Cardiac fibroblast (primary cell): ENCODE measurements at regions not wholly inside any gene's neighbourhood (a gene's known extent, or its start where the extent isn't known, plus 50 kb on each side); places are given as distances from the start of the nearest gene placed in this dataset.

Experiments used
- DNase-seq, 2 donors: peaks; one replicate each; pipeline versions ENCODE4 v3.0.0 to v3.0.0-alpha.2; 2010; ENCODE audit warnings: low read depth in 2 of 2
- H3K4me3 ChIP-seq, 2 donors: replicated peaks in 1 of 2; 1 replicate in 1 of 2; 2 replicates in 1 of 2; pipeline ENCODE4 v1.5.1; 2011; ENCODE audit warnings: low read depth in 2 of 2, low read length in 2 of 2, mild to moderate bottlenecking in 2 of 2, moderate library complexity in 1 of 2
- TF ChIP-seq, protein P1 (sequence below): IDR thresholded peaks from one replicate; pipeline ENCODE4 v1.5.1; 2011; ENCODE audit warnings: low read depth, mild to moderate bottlenecking, low read length, inconsistent platforms

DNA sequence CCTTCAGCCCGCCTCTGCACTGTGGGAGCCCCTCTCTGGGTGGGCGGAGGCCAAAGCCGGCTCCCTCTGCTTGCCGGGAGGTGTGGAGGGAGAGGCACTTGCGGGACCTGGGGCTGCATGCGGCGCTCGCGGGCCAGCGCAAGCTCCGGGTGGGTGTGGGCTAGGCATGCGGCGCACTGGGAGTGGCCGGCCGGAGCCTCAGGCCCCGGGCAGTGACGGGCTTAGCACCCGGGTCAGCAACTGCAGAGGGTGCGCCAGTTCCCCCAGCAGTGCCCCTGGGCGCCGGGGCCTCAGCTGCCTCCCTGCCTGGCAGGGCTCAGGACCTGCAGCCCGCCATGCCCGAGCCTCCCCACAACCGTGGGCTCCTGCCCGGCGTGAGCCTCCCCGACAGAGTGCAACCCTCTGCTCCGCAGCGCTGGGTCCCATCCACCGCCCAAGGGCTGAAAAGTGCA, 98.9 kb upstream of the POU1F1 start:
- DNase-seq = no peak
- H3K4me3 ChIP-seq = no peak overlapping the region
- TF ChIP-seq, protein P1, sequence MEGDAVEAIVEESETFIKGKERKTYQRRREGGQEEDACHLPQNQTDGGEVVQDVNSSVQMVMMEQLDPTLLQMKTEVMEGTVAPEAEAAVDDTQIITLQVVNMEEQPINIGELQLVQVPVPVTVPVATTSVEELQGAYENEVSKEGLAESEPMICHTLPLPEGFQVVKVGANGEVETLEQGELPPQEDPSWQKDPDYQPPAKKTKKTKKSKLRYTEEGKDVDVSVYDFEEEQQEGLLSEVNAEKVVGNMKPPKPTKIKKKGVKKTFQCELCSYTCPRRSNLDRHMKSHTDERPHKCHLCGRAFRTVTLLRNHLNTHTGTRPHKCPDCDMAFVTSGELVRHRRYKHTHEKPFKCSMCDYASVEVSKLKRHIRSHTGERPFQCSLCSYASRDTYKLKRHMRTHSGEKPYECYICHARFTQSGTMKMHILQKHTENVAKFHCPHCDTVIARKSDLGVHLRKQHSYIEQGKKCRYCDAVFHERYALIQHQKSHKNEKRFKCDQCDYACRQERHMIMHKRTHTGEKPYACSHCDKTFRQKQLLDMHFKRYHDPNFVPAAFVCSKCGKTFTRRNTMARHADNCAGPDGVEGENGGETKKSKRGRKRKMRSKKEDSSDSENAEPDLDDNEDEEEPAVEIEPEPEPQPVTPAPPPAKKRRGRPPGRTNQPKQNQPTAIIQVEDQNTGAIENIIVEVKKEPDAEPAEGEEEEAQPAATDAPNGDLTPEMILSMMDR = no peak

DNA sequence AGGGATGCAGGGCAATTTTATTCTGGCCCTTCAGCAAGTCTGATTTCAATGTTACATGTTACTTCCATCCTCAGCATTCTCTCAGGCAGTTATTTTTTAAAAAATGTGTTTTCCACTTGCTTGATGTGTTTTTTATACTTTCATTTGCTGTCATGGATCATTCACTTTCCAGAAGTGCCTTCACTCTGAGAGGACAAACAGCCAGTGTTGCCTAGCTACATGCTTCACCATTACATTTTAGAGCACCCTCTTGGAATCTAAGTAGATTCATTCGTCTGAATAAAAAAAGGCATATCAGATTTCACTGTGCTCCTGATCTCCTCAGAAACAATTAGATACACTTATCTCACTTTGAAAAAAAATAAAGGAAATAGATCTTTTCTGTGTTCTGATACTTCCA, 93.6 kb upstream of the POU1F1 start:
- no peak for DNase-seq
- H3K4me3 ChIP-seq = no peak overlapping the region
- TF ChIP-seq, protein P1 = no peak

DNA sequence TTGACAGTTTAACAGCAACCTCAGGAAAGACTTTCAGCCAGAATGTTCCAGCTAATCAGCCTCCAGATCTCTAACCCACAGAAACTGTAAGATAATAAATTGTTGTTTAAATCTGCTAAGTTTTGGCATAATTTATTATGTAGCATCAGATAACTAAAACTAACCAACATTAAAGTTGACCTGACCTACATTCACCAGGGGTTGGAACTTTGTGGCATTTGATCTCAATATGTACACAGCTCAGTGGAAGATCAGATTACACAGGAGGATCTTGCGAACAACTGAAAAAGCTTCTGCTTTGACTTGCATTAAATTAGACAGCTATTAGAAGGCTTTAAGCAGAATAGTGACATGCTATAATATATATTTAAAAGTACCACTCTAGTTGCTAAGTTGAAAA, 91.4 kb upstream of the POU1F1 start:
- TF ChIP-seq, protein P1 = no peak
- no peak for DNase-seq
- no peak overlapping the region for H3K4me3 ChIP-seq

- no peak for DNase-seq
- TF ChIP-seq, protein P1 = no peak
- no peak overlapping the region for H3K4me3 ChIP-seq
Measured at GRCh38 chr3:87363721-87364120, 87.3 kb upstream of the POU1F1 start.

DNA sequence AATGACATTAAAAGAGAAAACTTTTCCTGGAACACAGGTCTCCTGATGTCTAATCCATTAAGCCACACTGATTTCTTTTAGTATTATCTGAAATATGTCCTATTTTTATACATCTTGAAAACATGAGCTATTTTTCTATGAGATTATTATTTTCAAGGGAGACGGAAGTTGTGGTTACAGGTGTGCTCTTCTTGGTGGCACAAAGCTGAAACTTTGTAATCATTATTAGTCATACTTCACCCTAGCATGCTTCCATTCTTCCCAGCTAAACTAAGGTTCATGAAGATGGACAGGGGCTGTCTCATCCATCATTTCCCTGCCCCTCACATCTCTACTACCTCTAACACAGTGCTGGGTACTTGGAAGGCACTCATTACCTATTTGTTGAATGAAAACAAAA, 85.6 kb upstream of the POU1F1 start:
- no peak for DNase-seq
- TF ChIP-seq, protein P1 = no peak

DNA sequence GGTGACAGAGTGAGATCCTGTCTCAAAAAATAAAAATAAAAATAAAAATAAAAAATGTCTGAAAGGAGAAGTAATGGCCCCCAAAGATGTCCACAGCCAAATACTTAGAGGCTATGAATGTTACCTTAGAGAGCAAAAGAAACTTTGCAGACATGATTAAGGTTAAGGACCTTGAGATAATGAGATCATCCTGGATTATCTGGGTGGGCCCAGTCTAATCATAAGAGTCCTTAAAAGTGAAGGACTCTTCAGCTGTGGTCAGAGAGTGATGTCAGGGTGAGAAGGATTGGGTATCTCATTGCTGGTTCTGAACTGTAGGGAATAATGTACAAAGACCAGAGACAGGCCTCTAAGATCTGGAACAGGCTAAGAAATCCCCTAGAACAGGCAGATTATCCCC, 84.9 kb upstream of the POU1F1 start:
- no peak overlapping the region for H3K4me3 ChIP-seq
- DNase-seq = no peak
- TF ChIP-seq, protein P1 = no peak

More for the DNA sequence above, 85.6 kb upstream of the POU1F1 start:
- H3K4me3 ChIP-seq = no peak overlapping the region

DNA sequence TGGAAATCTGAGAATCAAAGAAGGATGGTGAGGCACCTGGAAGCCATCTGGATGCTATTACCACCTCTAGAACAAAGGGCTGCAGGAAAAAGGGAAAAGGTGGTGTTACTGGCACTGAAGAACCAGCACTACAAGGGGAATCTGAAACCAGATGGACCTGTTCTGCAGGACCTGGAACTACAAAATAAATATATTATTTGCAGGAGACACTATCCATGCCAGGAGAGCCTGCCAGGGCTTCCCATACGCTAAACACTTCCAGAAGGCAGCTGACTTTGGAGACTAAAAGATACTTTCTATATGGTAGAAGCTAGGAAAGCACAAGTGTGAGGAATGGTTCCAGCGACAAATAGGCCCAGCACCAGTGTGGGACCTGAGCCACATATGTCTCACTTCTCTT, 83.4 kb upstream of the POU1F1 start:
- no peak overlapping the region for H3K4me3 ChIP-seq
- DNase-seq = no peak
- TF ChIP-seq, protein P1 = no peak
